SJSA1 (cell line): ENCODE measurements at regions not wholly inside any gene's neighbourhood (a gene's known extent, or its start where the extent isn't known, plus 50 kb on each side); places are given as distances from the start of the nearest gene placed in this dataset.
A peak's percentile ranks its signal among the peaks of the same experiment; 100 is the strongest.
"Not testable (repeated sequence)": the region's sequence is repeated elsewhere in the genome, so short reads cannot be mapped to it uniquely, and the experiment has no call there.

ENCODE experiments used
- DNase-seq, 2 experiments: peaks; one replicate each; pipeline ENCODE4 v3.0.0-alpha.2; 2015 to 2020; ENCODE audit warnings: low spot score in 2 of 2, low read depth in 1 of 2
- H3K27ac ChIP-seq: fragments of 250-450 bp; sonication (Bioruptor Pico); 2 replicates; pipeline ENCODE4 v1.5.1; 2020; ENCODE audit warnings: mild to moderate bottlenecking, moderate library complexity
- H3K27me3 ChIP-seq: fragments of 250-450 bp; sonication (Bioruptor Pico); replicated peaks from 2 replicates; pipeline ENCODE4 v1.5.1; 2020; ENCODE audit warnings: mild to moderate bottlenecking, moderate library complexity
- H3K36me3 ChIP-seq: fragments of 250-450 bp; sonication (Bioruptor Pico); 2 replicates; pipeline ENCODE4 v1.5.1; 2020; ENCODE audit warnings: mild to moderate bottlenecking
- H3K4me1 ChIP-seq: fragments of 250-450 bp; sonication (Bioruptor Pico); replicated peaks from 2 replicates; pipeline ENCODE4 v1.6.1; 2021; ENCODE audit warnings: mild to moderate bottlenecking
- H3K4me3 ChIP-seq: fragments of 250-450 bp; sonication (Bioruptor Pico); 2 replicates; pipeline ENCODE4 v1.5.1; 2020; ENCODE audit warnings: mild to moderate bottlenecking
- H3K9me3 ChIP-seq: fragments of 250-450 bp; sonication (Bioruptor Pico); replicated peaks from 2 replicates; pipeline ENCODE4 v1.5.1; 2020; ENCODE audit warnings: mild to moderate bottlenecking

- peak; percentile 23 to 59 for DNase-seq
- H3K27me3 ChIP-seq: no peaks in the 10 kb centered on the region
These were observed 223.0 kb downstream of the COX18 start for GRCh38 chr4:72846280-72847111.

DNA sequence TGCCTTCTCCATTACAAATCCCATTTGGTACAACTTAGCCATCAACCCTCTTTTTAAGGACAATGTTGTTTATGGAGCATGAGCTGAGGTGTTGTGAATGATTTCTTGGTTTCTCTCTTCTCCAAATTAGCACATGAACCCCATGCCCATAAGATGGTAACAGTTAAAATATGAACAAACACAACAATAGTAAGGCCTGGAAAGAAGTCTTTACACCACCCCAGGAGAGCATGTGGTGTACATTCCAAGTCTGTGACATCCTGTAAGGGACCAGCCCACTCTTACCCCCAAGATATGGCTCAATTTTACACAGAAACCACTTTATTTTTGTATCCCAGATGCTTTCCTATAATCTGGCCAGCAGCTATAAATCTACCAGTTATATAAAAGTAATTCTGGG, 226.1 kb downstream of the COX18 start:
- no peak for DNase-seq
- no peak overlapping the region for H3K27ac ChIP-seq
- peaks cover 20% of the 10 kb centered on the region for H3K4me1 ChIP-seq
- H3K27me3 ChIP-seq: no peaks in the 10 kb centered on the region
- H3K4me3 ChIP-seq: no peak overlapping the region
- no peaks in the 10 kb centered on the region for H3K36me3 ChIP-seq
- no peaks in the 10 kb centered on the region for H3K9me3 ChIP-seq

More at GRCh38 chr4:72846280-72847111, 223.0 kb downstream of the COX18 start:
- Histone ChIP-seq H3K4me3 (no peak overlapping the region), H3K9me3 (no peaks in the 10 kb centered on the region), H3K4me1 (peaks cover 20% of the 10 kb centered on the region), H3K36me3 (no peaks in the 10 kb centered on the region), H3K27ac (no peak overlapping the region)

GRCh38 chr4:72842323-72842722, 227.2 kb downstream of the COX18 start:
- Histone ChIP-seq H3K27me3 (no peaks in the 10 kb centered on the region), H3K27ac (no peak overlapping the region), H3K36me3 (no peaks in the 10 kb centered on the region), H3K4me1 (peaks cover 20% of the 10 kb centered on the region), H3K4me3 (no peak overlapping the region), H3K9me3 (no peaks in the 10 kb centered on the region)
- no peak for DNase-seq

- H3K27ac ChIP-seq, H3K4me3 ChIP-seq, H3K9me3 ChIP-seq, H3K36me3 ChIP-seq, H3K27me3 ChIP-seq, DNase-seq: not testable (repeated sequence)
- peaks cover 10% of the 10 kb centered on the region for H3K4me1 ChIP-seq
These were observed 229.3 kb downstream of the COX18 start for GRCh38 chr4:72840166-72840565.

DNA sequence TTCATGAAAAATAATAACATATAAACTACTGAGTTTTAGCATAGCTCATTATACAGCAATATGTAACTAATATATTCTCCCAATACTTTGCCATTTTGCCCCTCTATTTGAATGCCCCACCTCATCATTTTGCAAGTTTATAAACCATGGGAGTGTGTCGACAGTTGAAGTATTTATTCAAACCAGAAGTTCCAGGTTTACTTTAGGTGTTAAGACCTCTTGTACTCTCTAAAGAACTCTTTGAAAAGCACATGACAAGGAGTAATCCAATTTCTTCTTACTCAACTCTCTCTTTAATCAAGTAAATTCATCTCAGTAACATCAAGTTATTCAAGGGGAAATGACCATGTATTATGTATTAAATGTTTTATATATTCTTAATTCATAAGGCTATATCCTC, 240.7 kb downstream of the COX18 start:
- Histone ChIP-seq H3K9me3 (no peaks in the 10 kb centered on the region), H3K4me1 (no peaks in the 10 kb centered on the region), H3K4me3 (no peak overlapping the region), H3K27me3 (no peaks in the 10 kb centered on the region), H3K27ac (no peak overlapping the region), H3K36me3 (no peaks in the 10 kb centered on the region)
- no peak for DNase-seq

- Histone ChIP-seq H3K27me3 (no peaks in the 10 kb centered on the region), H3K9me3 (no peaks in the 10 kb centered on the region), H3K4me3 (no peak overlapping the region), H3K27ac (no peak overlapping the region), H3K36me3 (no peaks in the 10 kb centered on the region), H3K4me1 (no peaks in the 10 kb centered on the region)
- no peak for DNase-seq
These were observed 241.5 kb downstream of the COX18 start for GRCh38 chr4:72827968-72828367.

DNA sequence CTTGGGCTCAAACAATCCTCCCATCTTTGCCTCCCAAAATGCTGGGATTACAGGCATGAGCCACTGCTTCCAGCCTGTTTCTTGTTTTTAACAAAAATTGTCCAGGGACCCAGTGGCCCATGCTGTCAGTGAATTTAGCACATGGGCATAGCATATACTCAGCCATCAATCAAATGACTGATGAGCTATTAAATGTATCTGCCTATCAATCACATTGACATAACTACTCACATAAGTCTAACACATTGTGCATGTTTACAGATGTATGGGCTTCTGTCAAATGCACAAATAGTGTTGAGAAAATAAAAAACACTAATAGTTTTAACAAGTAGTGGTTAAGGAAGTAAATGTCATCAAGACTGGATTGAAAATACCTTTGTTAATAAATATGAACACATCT, 249.4 kb downstream of the COX18 start:
- Histone ChIP-seq H3K4me3 (no peak overlapping the region), H3K36me3 (no peaks in the 10 kb centered on the region), H3K9me3 (no peaks in the 10 kb centered on the region), H3K4me1 (no peaks in the 10 kb centered on the region), H3K27me3 (no peaks in the 10 kb centered on the region), H3K27ac (no peak overlapping the region)
- DNase-seq: no peak

DNA sequence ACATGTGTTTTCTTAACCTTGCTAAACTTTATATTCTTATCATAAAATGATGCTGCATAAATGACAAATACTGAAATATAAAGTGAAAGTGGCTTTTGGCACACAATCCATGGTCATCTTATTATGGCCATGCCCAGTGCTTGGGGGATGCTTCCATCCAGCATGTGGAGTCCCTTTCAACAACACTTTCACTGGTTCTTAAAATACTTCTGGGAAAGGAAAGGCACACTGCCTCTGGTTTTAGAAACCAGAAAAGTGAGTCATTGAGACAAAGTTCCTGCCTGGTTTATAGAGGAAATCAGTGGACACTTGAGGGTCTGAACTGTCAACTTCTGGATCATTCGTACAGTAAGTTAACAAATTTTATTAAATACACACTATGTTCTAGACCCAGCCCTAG, 248.0 kb upstream of the ADAMTS3 start:
- Histone ChIP-seq H3K36me3 (no peaks in the 10 kb centered on the region), H3K9me3 (no peaks in the 10 kb centered on the region), H3K4me1 (no peaks in the 10 kb centered on the region), H3K27me3 (no peaks in the 10 kb centered on the region), H3K27ac (no peak overlapping the region), H3K4me3 (no peak overlapping the region)
- no peak for DNase-seq

GRCh38 chr4:72814241-72814640, 245.2 kb upstream of the ADAMTS3 start:
- DNase-seq: no peak
- Histone ChIP-seq H3K27me3 (no peaks in the 10 kb centered on the region), H3K4me1 (peaks cover 3% of the 10 kb centered on the region), H3K9me3 (no peaks in the 10 kb centered on the region), H3K4me3 (no peak overlapping the region), H3K27ac (no peak overlapping the region), H3K36me3 (no peaks in the 10 kb centered on the region)

GRCh38 chr4:72809208-72809607, 240.2 kb upstream of the ADAMTS3 start:
- no peaks in the 10 kb centered on the region for H3K9me3 ChIP-seq
- peak in 1 of 2 experiments; percentile 47 for DNase-seq
- no peak overlapping the region for H3K4me3 ChIP-seq
- no peak overlapping the region for H3K27ac ChIP-seq
- no peaks in the 10 kb centered on the region for H3K36me3 ChIP-seq
- H3K27me3 ChIP-seq: no peaks in the 10 kb centered on the region
- peaks cover 4% of the 10 kb centered on the region for H3K4me1 ChIP-seq

DNA sequence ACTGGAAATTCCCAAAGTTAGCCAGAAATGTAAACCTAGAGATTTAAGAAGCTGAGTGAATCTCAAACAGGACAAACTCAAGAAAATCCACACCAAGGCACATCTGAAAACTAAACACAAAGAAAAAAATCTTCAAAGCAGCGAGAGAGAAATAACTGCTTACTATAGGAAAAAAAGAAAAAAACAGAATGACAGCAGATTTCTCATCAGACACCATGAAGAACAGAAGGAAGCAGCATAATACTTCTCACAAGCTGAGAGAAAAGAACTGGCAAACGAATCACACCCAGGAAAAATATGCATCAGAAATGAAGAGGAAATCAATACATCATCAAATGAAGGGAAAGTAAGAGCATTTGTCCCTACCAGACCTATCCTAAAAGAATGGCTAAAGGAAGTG, 236.3 kb upstream of the ADAMTS3 start:
- Histone ChIP-seq H3K36me3 (no peaks in the 10 kb centered on the region), H3K9me3 (no peaks in the 10 kb centered on the region), H3K27me3 (no peaks in the 10 kb centered on the region), H3K4me3 (no peak overlapping the region), H3K4me1 (peaks cover 4% of the 10 kb centered on the region), H3K27ac (no peak overlapping the region)
- no peak for DNase-seq

GRCh38 chr4:72797486-72797885, 228.5 kb upstream of the ADAMTS3 start:
- H3K4me1 ChIP-seq: no peaks in the 10 kb centered on the region
- H3K4me3 ChIP-seq: no peak overlapping the region
- H3K9me3 ChIP-seq: no peaks in the 10 kb centered on the region
- H3K27ac ChIP-seq: no peak overlapping the region
- no peak for DNase-seq
- no peaks in the 10 kb centered on the region for H3K36me3 ChIP-seq
- H3K27me3 ChIP-seq: no peaks in the 10 kb centered on the region

GRCh38 chr4:72791054-72791453, 222.0 kb upstream of the ADAMTS3 start:
- DNase-seq: no peak
- H3K27me3 ChIP-seq: no peaks in the 10 kb centered on the region
- H3K4me1 ChIP-seq: no peaks in the 10 kb centered on the region
- no peaks in the 10 kb centered on the region for H3K36me3 ChIP-seq
- no peak overlapping the region for H3K27ac ChIP-seq
- no peaks in the 10 kb centered on the region for H3K9me3 ChIP-seq
- no peak overlapping the region for H3K4me3 ChIP-seq

GRCh38 chr4:72786401-72786990, 217.5 kb upstream of the ADAMTS3 start:
- DNase-seq: no peak
- no peaks in the 10 kb centered on the region for H3K9me3 ChIP-seq
- no peaks in the 10 kb centered on the region for H3K4me1 ChIP-seq
- no peaks in the 10 kb centered on the region for H3K36me3 ChIP-seq
- no peak overlapping the region for H3K27ac ChIP-seq
- no peak overlapping the region for H3K4me3 ChIP-seq
- H3K27me3 ChIP-seq: peaks cover 7% of the 10 kb centered on the region; the same call in 1 of the 2 replicates
